ENCODE measurements at regions not wholly inside any gene's neighbourhood (a gene's known extent, or its start where the extent isn't known, plus 50 kb on each side); places are given as distances from the start of the nearest gene placed in this dataset.

DNA sequence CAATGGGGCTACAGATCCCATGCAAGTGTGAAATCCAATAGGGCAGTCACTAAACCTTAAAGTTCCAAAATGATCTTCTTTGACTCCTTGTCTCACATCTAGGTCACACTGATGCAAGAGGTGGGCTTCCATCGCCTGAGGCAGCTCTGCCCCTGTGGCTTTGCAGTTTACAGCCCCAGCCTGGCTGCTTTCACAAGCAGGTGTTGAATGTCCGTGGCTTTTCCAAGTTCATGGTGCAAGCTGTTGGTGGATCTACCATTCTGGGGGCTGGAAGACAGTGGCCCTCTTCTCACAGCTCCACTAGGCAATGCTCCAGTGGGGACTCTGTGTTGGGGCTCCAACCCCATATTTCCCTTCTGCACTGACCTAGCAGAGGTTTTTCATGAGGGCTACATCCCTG lies 68.5 kb upstream of the PRR20G start:
- ChIA-PET CTCF (interaction anchor here (1.1 kb wide), 1 partner anchor 51 kb away, joined by 3 read pairs; no protein-coding TSS in a partner anchor), POLR2A (no interaction called here)
- Histone ChIP-seq H4K20me1 (ENCODE audit: insufficient read depth) (no peaks in the 10 kb centered on the region), H3K9me3 (no peaks in the 10 kb centered on the region), H3K79me2 (ENCODE audit: insufficient read depth) (no peaks in the 10 kb centered on the region), H3K9me2 (no peaks in the 10 kb centered on the region), H3K4me1 (ENCODE audit: control insufficient read depth in 1 of 2, insufficient read depth in 2 of 2, low read depth in 1 of 2, low read length in 1 of 2) (no peaks in the 10 kb centered on the region), H3K27me3 (ENCODE audit: insufficient read depth) (no peaks in the 10 kb centered on the region), H3K4me2 (no peak overlapping the region), H3K4me3 (ENCODE audit: low read depth in 2 of 2, low read length in 1 of 2) (no peak overlapping the region), H2AFZ (ENCODE audit: low read depth) (no peak overlapping the region), H3K27ac (ENCODE audit: low read depth in 2 of 2, low read length in 1 of 2) (no peak overlapping the region), H3K36me3 (replicated peaks in 1 of 2; ENCODE audit: control insufficient read depth in 1 of 2, insufficient read depth in 2 of 2, low read length in 1 of 2) (no peaks in the 10 kb centered on the region), H3K9ac (no peak overlapping the region), H3F3A (replicated peaks; ENCODE audit: insufficient read depth) (no peaks in the 10 kb centered on the region)
- TF ChIP-seq NRF1 (IDR thresholded peaks at IDR 0.05; ENCODE audit: low read depth, low read length), result no peak
- TF ChIP-seq, protein P1, sequence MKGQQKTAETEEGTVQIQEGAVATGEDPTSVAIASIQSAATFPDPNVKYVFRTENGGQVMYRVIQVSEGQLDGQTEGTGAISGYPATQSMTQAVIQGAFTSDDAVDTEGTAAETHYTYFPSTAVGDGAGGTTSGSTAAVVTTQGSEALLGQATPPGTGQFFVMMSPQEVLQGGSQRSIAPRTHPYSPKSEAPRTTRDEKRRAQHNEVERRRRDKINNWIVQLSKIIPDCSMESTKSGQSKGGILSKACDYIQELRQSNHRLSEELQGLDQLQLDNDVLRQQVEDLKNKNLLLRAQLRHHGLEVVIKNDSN (IDR thresholded peaks at IDR 0.05; ENCODE audit: borderline replicate concordance, low read depth), result no peak
- TF ChIP-seq RAD21 (IDR thresholded peaks at IDR 0.05; ENCODE audit: low read length), result no peak
- TF ChIP-seq TAF1 (IDR thresholded peaks at IDR 0.05; ENCODE audit: borderline replicate concordance, low read depth, low read length), result no peak
- TF ChIP-seq PBX3 (IDR thresholded peaks at IDR 0.05), result no peak
- TF ChIP-seq EZH2phosphoT487 (IDR thresholded peaks at IDR 0.05; ENCODE audit: borderline replicate concordance, low read depth), result no peak
- TF ChIP-seq USF2 (IDR thresholded peaks at IDR 0.05; ENCODE audit: borderline replicate concordance, low read depth, low read length), result no peak
- no peak for TF ChIP-seq SMC3 (IDR thresholded peaks at IDR 0.05; ENCODE audit: low read depth, low read length)
- 0% methylated on average over 1 of the region's 2 CpGs for WGBS (ENCODE audit: low lambda C conversion rate)
- DNase-seq, result no peak

DNA sequence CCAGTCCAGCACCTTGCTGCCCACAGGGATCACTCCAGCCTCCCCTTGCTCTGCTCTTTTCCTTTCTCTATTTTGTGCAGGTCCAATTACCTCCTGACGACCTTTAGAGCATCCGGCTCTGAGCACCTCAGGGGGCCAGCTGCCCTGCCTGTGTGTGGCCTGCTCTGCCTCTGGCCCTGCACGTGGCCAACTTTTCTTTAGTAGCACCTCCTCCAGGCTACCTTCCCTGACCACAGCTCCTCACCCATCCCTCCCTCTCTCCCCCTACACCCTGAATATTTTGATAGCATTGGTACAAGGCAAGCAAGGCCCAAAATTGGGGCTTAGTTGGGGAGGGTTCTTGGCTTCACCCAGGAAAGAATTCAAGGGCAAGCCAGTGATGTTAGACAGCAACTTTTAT lies 66.9 kb upstream of the PRR20G start:
- no peak overlapping the region for H3K4me3 ChIP-seq (ENCODE audit: low read depth in 2 of 2, low read length in 1 of 2)
- no peaks in the 10 kb centered on the region for H3K9me2 ChIP-seq
- WGBS (ENCODE audit: low lambda C conversion rate), result 39% methylated on average over 3 of the region's 3 CpGs
- no peak overlapping the region for H2AFZ ChIP-seq (ENCODE audit: low read depth)
- no peak overlapping the region for H3K27ac ChIP-seq (ENCODE audit: low read depth in 2 of 2, low read length in 1 of 2)
- H3K9ac ChIP-seq, result no peak overlapping the region
- H3K9me3 ChIP-seq, result no peaks in the 10 kb centered on the region
- H3K27me3 ChIP-seq (ENCODE audit: insufficient read depth), result no peaks in the 10 kb centered on the region
- ChIA-PET POLR2A (no interaction called here), CTCF (interaction anchor here (1.9 kb wide), 1 partner anchor 11 kb away, joined by 8 read pairs; no protein-coding TSS in a partner anchor)
- H3F3A ChIP-seq (replicated peaks; ENCODE audit: insufficient read depth), result no peaks in the 10 kb centered on the region
- H3K4me1 ChIP-seq (ENCODE audit: control insufficient read depth in 1 of 2, insufficient read depth in 2 of 2, low read depth in 1 of 2, low read length in 1 of 2), result no peaks in the 10 kb centered on the region
- no peak for TF ChIP-seq IRF3 (IDR thresholded peaks at IDR 0.05; ENCODE audit: low read depth, low read length)
- no peak for TF ChIP-seq TAF1 (IDR thresholded peaks at IDR 0.05; ENCODE audit: borderline replicate concordance, low read depth, low read length)
- no peak for TF ChIP-seq MXI1 (IDR thresholded peaks at IDR 0.05; ENCODE audit: low read depth, low read length)
- TF ChIP-seq REST (IDR thresholded peaks at IDR 0.05; ENCODE audit: low read depth, low read length), result no peak
- TF ChIP-seq FOXJ3 (CRISPR knock-in tag; IDR thresholded peaks at IDR 0.05), result no peak
- H4K20me1 ChIP-seq (ENCODE audit: insufficient read depth), result no peaks in the 10 kb centered on the region
- no peaks in the 10 kb centered on the region for H3K36me3 ChIP-seq (replicated peaks in 1 of 2; ENCODE audit: control insufficient read depth in 1 of 2, insufficient read depth in 2 of 2, low read length in 1 of 2)
- no peak overlapping the region for H3K4me2 ChIP-seq
- no peaks in the 10 kb centered on the region for H3K79me2 ChIP-seq (ENCODE audit: insufficient read depth)
- no peak for DNase-seq

Measured in SK-N-SH (cell line).